Panc1 (cell line): ENCODE measurements at regions not wholly inside any gene's neighbourhood (a gene's known extent, or its start where the extent isn't known, plus 50 kb on each side); places are given as distances from the start of the nearest gene placed in this dataset.

Experiments
- POLR2AphosphoS5 ChIP-seq: IDR thresholded peaks from 2 replicates; pipeline ENCODE4 v1.6.1; 2012; ENCODE audit warnings: mild to moderate bottlenecking, low read depth, low read length, moderate library complexity
- TF ChIP-seq, protein P1 (sequence below): fragments of 450-650 bp; IDR thresholded peaks from 2 replicates; pipeline ENCODE4 v1.5.1; 2017; ENCODE audit warnings: mild to moderate bottlenecking

DNA sequence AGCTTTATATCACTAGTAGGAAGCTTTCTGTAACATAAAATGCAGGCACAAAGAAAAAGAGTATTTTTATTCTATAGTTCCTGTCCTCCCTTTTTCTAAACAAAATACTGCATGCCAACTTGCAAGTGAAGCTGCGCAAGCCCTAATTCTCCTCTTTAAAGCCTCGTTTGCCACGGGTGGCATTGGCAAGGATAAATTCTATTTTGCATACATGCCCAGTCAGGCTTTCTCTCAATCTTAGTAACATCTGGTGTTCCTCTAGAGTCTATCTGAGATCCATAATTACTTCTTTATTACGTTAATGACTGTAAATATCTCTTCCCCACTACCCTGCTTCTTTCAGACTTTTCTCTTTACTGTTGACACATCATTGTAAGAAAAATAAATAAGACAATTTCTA, 97.1 kb upstream of the DAAM1 start:
- TF ChIP-seq, protein P1, sequence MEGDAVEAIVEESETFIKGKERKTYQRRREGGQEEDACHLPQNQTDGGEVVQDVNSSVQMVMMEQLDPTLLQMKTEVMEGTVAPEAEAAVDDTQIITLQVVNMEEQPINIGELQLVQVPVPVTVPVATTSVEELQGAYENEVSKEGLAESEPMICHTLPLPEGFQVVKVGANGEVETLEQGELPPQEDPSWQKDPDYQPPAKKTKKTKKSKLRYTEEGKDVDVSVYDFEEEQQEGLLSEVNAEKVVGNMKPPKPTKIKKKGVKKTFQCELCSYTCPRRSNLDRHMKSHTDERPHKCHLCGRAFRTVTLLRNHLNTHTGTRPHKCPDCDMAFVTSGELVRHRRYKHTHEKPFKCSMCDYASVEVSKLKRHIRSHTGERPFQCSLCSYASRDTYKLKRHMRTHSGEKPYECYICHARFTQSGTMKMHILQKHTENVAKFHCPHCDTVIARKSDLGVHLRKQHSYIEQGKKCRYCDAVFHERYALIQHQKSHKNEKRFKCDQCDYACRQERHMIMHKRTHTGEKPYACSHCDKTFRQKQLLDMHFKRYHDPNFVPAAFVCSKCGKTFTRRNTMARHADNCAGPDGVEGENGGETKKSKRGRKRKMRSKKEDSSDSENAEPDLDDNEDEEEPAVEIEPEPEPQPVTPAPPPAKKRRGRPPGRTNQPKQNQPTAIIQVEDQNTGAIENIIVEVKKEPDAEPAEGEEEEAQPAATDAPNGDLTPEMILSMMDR = no peak
- no peak for TF ChIP-seq POLR2AphosphoS5
